Subcutaneous abdominal adipose tissue (tissue), 5 donors: ENCODE measurements at regions not wholly inside any gene's neighbourhood (a gene's known extent, or its start where the extent isn't known, plus 50 kb on each side); places are given as distances from the start of the nearest gene placed in this dataset.
"Not testable (repeated sequence)": the region's sequence is repeated elsewhere in the genome, so short reads cannot be mapped to it uniquely, and the experiment has no call there.

Experiments
- H3K27ac ChIP-seq: one replicate; pipeline ENCODE4 v1.7.0; 2013; ENCODE audit warnings: low read depth, mild to moderate bottlenecking, inconsistent platforms, low read length, moderate library complexity
- H3K27me3 ChIP-seq, 5 donors: one replicate each; pipeline ENCODE4 v1.7.0; 2013; ENCODE audit warnings: low read length in 5 of 5, inconsistent platforms in 1 of 5; ENCODE audit not compliant: control insufficient read depth in 5 of 5, insufficient read depth in 4 of 5
- H3K36me3 ChIP-seq, 5 donors: one replicate each; pipeline ENCODE4 v1.7.0; 2013; ENCODE audit warnings: low read length in 5 of 5; ENCODE audit not compliant: control insufficient read depth in 5 of 5, insufficient read depth in 5 of 5
- H3K4me1 ChIP-seq, 5 donors: one replicate each; pipeline ENCODE4 v1.7.0; 2013; ENCODE audit warnings: low read length in 5 of 5, mild to moderate bottlenecking in 3 of 5, moderate library complexity in 1 of 5; ENCODE audit not compliant: control insufficient read depth in 5 of 5, insufficient read depth in 5 of 5
- H3K4me3 ChIP-seq, 5 donors: one replicate each; pipeline ENCODE4 v1.7.0; 2013; ENCODE audit warnings: low read length in 5 of 5, low read depth in 1 of 5
- H3K9ac ChIP-seq, 5 donors: one replicate each; pipeline ENCODE4 v1.7.0; 2013; ENCODE audit warnings: low read length in 5 of 5, mild to moderate bottlenecking in 4 of 5, moderate library complexity in 3 of 5
- H3K9me3 ChIP-seq, 5 donors: one replicate each; pipeline ENCODE4 v1.7.0; 2013; ENCODE audit warnings: low read length in 5 of 5; ENCODE audit not compliant: control insufficient read depth in 5 of 5
- donor health status: healthy.
- donor health status: healthy.
- donor health status: healthy.
- donor health status: healthy.
- donor health status: healthy.

DNA sequence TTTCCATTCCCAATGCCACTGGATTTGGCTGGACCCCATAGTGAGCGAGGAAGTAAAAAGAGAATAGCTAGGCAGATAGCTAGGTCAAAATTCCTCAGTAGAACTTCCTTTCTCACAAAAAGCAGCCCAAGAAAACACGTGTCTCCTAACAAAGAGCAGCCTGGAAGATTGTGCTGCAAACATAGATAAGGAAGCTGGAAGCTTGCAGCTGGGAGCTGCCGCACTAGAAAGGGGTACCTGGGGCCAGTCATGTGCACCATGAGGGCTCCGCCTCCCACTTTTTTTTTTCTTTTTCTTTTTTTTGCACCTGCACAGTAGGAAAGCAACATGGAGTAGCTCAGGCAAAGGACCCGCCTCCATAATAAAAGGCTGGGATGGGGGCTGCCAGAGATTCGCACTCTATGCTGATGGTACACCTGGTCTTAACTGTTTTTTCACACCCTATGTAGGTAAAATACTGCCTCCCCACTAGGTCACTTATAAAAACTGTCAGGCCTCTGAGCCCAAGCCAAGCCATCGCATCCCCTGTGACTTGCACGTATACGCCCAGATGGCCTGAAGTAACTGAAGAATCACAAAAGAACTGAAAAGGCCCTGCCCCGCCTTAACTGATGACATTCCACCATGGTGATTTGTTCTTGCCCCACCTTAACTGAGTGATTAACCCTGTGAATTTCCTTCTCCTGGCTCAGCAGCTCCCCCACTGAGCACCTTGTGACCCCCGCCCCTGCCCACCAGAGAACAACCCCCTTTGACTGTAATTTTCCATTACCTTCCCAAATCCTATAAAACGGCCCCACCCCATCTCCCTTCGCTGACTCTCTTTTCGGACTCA is 521.6 kb downstream of the IRS2 start:
- H3K27me3 ChIP-seq, H3K27ac ChIP-seq, H3K9ac ChIP-seq, H3K4me3 ChIP-seq, H3K36me3 ChIP-seq, H3K4me1 ChIP-seq, H3K9me3 ChIP-seq: not testable (repeated sequence)

DNA sequence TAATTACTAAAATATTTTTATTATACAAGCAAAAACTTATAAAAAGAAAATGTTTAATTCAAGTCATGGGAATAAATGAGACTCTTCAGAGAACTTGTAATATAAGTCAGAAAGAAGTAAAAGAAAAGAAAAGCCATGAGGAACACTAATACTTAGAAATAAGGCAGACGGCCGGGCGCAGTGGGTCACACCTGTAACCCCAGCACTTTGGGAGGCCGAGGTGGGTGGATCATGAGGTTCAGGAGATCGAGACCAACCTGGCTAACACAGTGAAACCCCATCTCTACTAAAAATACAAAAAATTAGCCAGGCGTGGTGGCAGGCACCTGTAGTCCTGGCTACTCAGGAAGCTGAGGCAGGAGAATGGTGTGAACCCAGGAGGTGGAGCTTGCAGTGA is 528.6 kb downstream of the IRS2 start:
- not testable (repeated sequence) for H3K27ac ChIP-seq, H3K4me1 ChIP-seq

More for the DNA sequence above, 528.6 kb downstream of the IRS2 start:
- not testable (repeated sequence) for H3K4me3 ChIP-seq, H3K27me3 ChIP-seq, H3K36me3 ChIP-seq, H3K9me3 ChIP-seq, H3K9ac ChIP-seq
